ENCODE measurements at regions not wholly inside any gene's neighbourhood (a gene's known extent, or its start where the extent isn't known, plus 50 kb on each side); places are given as distances from the start of the nearest gene placed in this dataset.

GRCh38 chr21:31500982-31501381 is 156.9 kb upstream of the TIAM1 start:
- DNase-seq (ENCODE audit: extremely low read depth, low read depth): no peak
- TF ChIP-seq, protein P1, sequence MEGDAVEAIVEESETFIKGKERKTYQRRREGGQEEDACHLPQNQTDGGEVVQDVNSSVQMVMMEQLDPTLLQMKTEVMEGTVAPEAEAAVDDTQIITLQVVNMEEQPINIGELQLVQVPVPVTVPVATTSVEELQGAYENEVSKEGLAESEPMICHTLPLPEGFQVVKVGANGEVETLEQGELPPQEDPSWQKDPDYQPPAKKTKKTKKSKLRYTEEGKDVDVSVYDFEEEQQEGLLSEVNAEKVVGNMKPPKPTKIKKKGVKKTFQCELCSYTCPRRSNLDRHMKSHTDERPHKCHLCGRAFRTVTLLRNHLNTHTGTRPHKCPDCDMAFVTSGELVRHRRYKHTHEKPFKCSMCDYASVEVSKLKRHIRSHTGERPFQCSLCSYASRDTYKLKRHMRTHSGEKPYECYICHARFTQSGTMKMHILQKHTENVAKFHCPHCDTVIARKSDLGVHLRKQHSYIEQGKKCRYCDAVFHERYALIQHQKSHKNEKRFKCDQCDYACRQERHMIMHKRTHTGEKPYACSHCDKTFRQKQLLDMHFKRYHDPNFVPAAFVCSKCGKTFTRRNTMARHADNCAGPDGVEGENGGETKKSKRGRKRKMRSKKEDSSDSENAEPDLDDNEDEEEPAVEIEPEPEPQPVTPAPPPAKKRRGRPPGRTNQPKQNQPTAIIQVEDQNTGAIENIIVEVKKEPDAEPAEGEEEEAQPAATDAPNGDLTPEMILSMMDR (IDR thresholded peaks at IDR 0.05; ENCODE audit: low read depth, low read length): no peak

DNA sequence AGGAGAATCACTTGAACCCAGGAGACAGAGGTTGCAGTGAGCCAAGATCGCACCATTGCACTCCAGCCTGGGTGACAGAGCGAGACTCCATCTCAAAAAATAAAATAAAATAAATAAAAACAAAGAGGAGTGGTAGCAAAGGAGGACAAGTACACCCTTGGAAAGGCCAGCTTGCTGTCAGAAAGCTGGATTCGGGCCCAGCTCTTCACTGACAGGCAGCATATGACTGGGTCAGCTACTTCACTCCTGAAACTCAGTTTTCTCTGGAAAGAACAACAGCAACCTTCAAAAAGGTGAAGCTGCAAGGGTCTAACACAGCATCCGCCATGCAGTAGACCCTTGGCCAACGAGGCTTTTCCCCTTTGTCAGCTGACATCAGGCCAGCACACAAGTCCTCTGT is 156.0 kb upstream of the TIAM1 start:
- DNase-seq (ENCODE audit: extremely low read depth, low read depth): no peak

GRCh38 chr21:31498985-31499384 is 154.9 kb upstream of the TIAM1 start:
- no peak for DNase-seq (ENCODE audit: extremely low read depth, low read depth)
- TF ChIP-seq, protein P1 (IDR thresholded peaks at IDR 0.05; ENCODE audit: low read depth, low read length): no peak

More for the DNA sequence above, 156.0 kb upstream of the TIAM1 start:
- TF ChIP-seq, protein P1 (IDR thresholded peaks at IDR 0.05; ENCODE audit: low read depth, low read length): no peak

- TF ChIP-seq, protein P1 (IDR thresholded peaks at IDR 0.05; ENCODE audit: low read depth, low read length): no peak
- DNase-seq (ENCODE audit: extremely low read depth, low read depth): no peak
Measured at GRCh38 chr21:31497914-31498313, 153.9 kb upstream of the TIAM1 start.

- DNase-seq (ENCODE audit: extremely low read depth, low read depth): no peak
- TF ChIP-seq, protein P1 (IDR thresholded peaks at IDR 0.05; ENCODE audit: low read depth, low read length): no peak
Measured at GRCh38 chr21:31493350-31493880, 149.4 kb upstream of the TIAM1 start.

DNA sequence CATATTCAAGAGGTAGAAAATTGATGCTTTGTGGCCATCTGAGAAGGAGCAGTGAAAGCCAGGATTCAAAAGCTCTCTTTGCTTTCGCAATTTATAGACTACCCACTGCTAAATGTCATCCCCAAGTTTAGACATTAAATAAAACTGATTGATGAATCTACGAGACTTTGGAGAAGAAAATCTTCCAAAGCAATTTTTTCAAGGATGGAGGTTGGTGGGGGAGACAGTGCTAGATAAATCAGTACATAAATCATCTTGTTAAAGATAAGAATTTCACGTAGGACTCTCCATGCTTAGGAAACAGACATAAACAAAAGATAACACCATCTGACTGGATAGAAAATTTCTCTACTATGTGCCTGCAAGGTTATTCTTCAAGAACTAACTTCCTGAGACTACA is 147.6 kb upstream of the TIAM1 start:
- DNase-seq (ENCODE audit: extremely low read depth, low read depth): no peak

DNA sequence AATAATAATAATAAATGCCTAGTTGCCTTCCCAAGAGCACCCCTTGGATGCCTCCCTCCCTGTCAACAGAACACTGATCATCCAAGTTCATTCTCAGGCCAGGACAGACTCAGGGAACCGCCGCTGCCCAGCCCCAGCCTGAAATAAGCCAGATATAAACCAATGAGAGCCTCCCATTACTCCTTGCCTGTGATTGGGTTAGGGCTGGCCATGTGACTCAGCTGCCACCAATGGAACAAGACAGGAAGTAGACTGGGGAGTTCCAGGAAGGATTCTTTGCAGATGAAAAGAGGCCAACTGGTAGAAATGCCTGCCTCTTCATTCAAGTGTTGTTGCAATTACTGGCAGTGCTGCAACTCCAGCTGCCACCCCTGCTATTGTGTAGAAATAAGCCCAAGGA is 146.4 kb upstream of the TIAM1 start:
- no peak for DNase-seq (ENCODE audit: extremely low read depth, low read depth)
- TF ChIP-seq, protein P1 (IDR thresholded peaks at IDR 0.05; ENCODE audit: low read depth, low read length): no peak

More for the DNA sequence above, 147.6 kb upstream of the TIAM1 start:
- TF ChIP-seq, protein P1 (IDR thresholded peaks at IDR 0.05; ENCODE audit: low read depth, low read length): no peak
